Skeletal muscle tissue (tissue), 3 donors: ENCODE measurements at regions not wholly inside any gene's neighbourhood (a gene's known extent, or its start where the extent isn't known, plus 50 kb on each side); places are given as distances from the start of the nearest gene placed in this dataset.
A peak's percentile ranks its signal among the peaks of the same experiment; 100 is the strongest.
"Not testable (repeated sequence)": the region's sequence is repeated elsewhere in the genome, so short reads cannot be mapped to it uniquely, and the experiment has no call there.

ENCODE experiments used
- H3K27ac ChIP-seq: one replicate; pipeline ENCODE4 v1.7.0; 2013; ENCODE audit warnings: mild to moderate bottlenecking, low read depth, low read length, inconsistent platforms
- H3K27me3 ChIP-seq, 3 donors: one replicate each; pipeline ENCODE4 v1.7.0; 2013; ENCODE audit warnings: low read length in 3 of 3; ENCODE audit not compliant: control insufficient read depth in 3 of 3, insufficient read depth in 3 of 3
- H3K36me3 ChIP-seq, 3 donors: one replicate each; pipeline ENCODE4 v1.7.0; 2013; ENCODE audit warnings: low read length in 3 of 3; ENCODE audit not compliant: control insufficient read depth in 3 of 3, insufficient read depth in 3 of 3
- H3K4me1 ChIP-seq, 3 donors: one replicate each; pipeline ENCODE4 v1.7.0; 2013; ENCODE audit warnings: low read length in 3 of 3, mild to moderate bottlenecking in 3 of 3; ENCODE audit not compliant: control insufficient read depth in 3 of 3, insufficient read depth in 3 of 3
- H3K4me3 ChIP-seq, 3 donors: one replicate each; pipeline ENCODE4 v1.7.0; 2013; ENCODE audit warnings: low read length in 3 of 3
- H3K9ac ChIP-seq, 3 donors: one replicate each; pipeline ENCODE4 v1.7.0; 2013; ENCODE audit warnings: low read length in 3 of 3, mild to moderate bottlenecking in 3 of 3, moderate library complexity in 2 of 3, low read depth in 1 of 3
- H3K9me3 ChIP-seq, 3 donors: one replicate each; pipeline ENCODE4 v1.7.0; 2013; ENCODE audit warnings: low read length in 3 of 3; ENCODE audit not compliant: control insufficient read depth in 3 of 3
- donor health status: Osteomylitis.

GRCh38 chr12:91763654-91764370 is 381.8 kb downstream of the BTG1 start:
- Histone ChIP-seq H3K4me1 (no peaks in the 10 kb centered on the region), H3K4me3 (no peak overlapping the region), H3K27ac (no peak overlapping the region), H3K27me3 (no peaks in the 10 kb centered on the region), H3K9me3 (peaks cover 0 to 2% (median 0%) of the 10 kb centered on the region in 3 donors), H3K36me3 (no peaks in the 10 kb centered on the region), H3K9ac (no peak overlapping the region)

GRCh38 chr12:91753649-91754048 is 392.0 kb downstream of the BTG1 start:
- no peak overlapping the region for H3K9ac ChIP-seq
- no peaks in the 10 kb centered on the region for H3K4me1 ChIP-seq
- H3K9me3 ChIP-seq, result peaks cover 0 to 6% (median 3%) of the 10 kb centered on the region in 3 donors
- H3K27ac ChIP-seq, result no peak overlapping the region
- H3K36me3 ChIP-seq, result no peaks in the 10 kb centered on the region
- peak overlapping the region in 1 of 3 donors; percentile 1 for H3K4me3 ChIP-seq
- H3K27me3 ChIP-seq, result no peaks in the 10 kb centered on the region

- Histone ChIP-seq H3K27ac (no peak overlapping the region), H3K4me1 (no peaks in the 10 kb centered on the region), H3K9me3 (no peaks in the 10 kb centered on the region), H3K36me3 (no peaks in the 10 kb centered on the region), H3K9ac (no peak overlapping the region), H3K4me3 (no peak overlapping the region), H3K27me3 (no peaks in the 10 kb centered on the region)
Measured at GRCh38 chr12:91746976-91747375, 398.7 kb downstream of the BTG1 start.

- Histone ChIP-seq H3K4me3 (no peak overlapping the region), H3K4me1 (no peaks in the 10 kb centered on the region), H3K27me3 (no peaks in the 10 kb centered on the region), H3K36me3 (no peaks in the 10 kb centered on the region), H3K9me3 (no peaks in the 10 kb centered on the region), H3K27ac (no peak overlapping the region), H3K9ac (no peak overlapping the region)
Measured at GRCh38 chr12:91744597-91744996, 401.0 kb downstream of the BTG1 start.

GRCh38 chr12:91743704-91744321 is 401.8 kb downstream of the BTG1 start:
- Histone ChIP-seq H3K9ac (no peak overlapping the region), H3K9me3 (no peaks in the 10 kb centered on the region), H3K4me3 (no peak overlapping the region), H3K36me3 (no peaks in the 10 kb centered on the region), H3K4me1 (no peaks in the 10 kb centered on the region), H3K27ac (no peak overlapping the region), H3K27me3 (no peaks in the 10 kb centered on the region)

- H3K27me3 ChIP-seq, result no peaks in the 10 kb centered on the region
- H3K36me3 ChIP-seq, result no peaks in the 10 kb centered on the region
- no peak overlapping the region for H3K4me3 ChIP-seq
- no peaks in the 10 kb centered on the region for H3K4me1 ChIP-seq
- no peak overlapping the region for H3K27ac ChIP-seq
- no peak overlapping the region for H3K9ac ChIP-seq
- no peaks in the 10 kb centered on the region for H3K9me3 ChIP-seq
Measured at GRCh38 chr12:91743280-91743679, 402.4 kb downstream of the BTG1 start.

GRCh38 chr12:91741932-91742331 is 403.7 kb downstream of the BTG1 start:
- Histone ChIP-seq H3K9ac (no peak overlapping the region), H3K4me1 (no peaks in the 10 kb centered on the region), H3K9me3 (no peaks in the 10 kb centered on the region), H3K4me3 (no peak overlapping the region), H3K27ac (no peak overlapping the region), H3K36me3 (no peaks in the 10 kb centered on the region), H3K27me3 (no peaks in the 10 kb centered on the region)

GRCh38 chr12:91733846-91734245 is 411.8 kb downstream of the BTG1 start:
- not testable (repeated sequence) for H3K27ac ChIP-seq, H3K9me3 ChIP-seq, H3K27me3 ChIP-seq, H3K4me1 ChIP-seq, H3K36me3 ChIP-seq, H3K4me3 ChIP-seq, H3K9ac ChIP-seq

GRCh38 chr12:91732086-91732485 is 413.6 kb downstream of the BTG1 start:
- no peak overlapping the region for H3K27ac ChIP-seq

GRCh38 chr12:91729543-91729942 is 416.1 kb downstream of the BTG1 start:
- Histone ChIP-seq H3K9me3 (no peaks in the 10 kb centered on the region), H3K4me3 (no peak overlapping the region), H3K4me1 (no peaks in the 10 kb centered on the region), H3K9ac (no peak overlapping the region), H3K36me3 (no peaks in the 10 kb centered on the region), H3K27ac (no peak overlapping the region), H3K27me3 (no peaks in the 10 kb centered on the region)

More at GRCh38 chr12:91732086-91732485, 413.6 kb downstream of the BTG1 start:
- H3K9ac ChIP-seq, result no peak overlapping the region
- no peaks in the 10 kb centered on the region for H3K9me3 ChIP-seq
- no peaks in the 10 kb centered on the region for H3K4me1 ChIP-seq
- no peaks in the 10 kb centered on the region for H3K27me3 ChIP-seq
- H3K4me3 ChIP-seq, result no peak overlapping the region
- no peaks in the 10 kb centered on the region for H3K36me3 ChIP-seq
